Endodermal cell (in vitro differentiated cells): ENCODE measurements at regions not wholly inside any gene's neighbourhood (a gene's known extent, or its start where the extent isn't known, plus 50 kb on each side); places are given as distances from the start of the nearest gene placed in this dataset.
"Not testable (repeated sequence)": the region's sequence is repeated elsewhere in the genome, so short reads cannot be mapped to it uniquely, and the experiment has no call there.

Experiments used
- DNase-seq: peaks from one replicate; pipeline ENCODE4 v3.0.0-alpha.2; 2017
- H3K27ac ChIP-seq: 2 replicates; pipeline ENCODE4 v1.5.1; 2013; ENCODE audit warnings: mild to moderate bottlenecking, low read depth, low read length, moderate library complexity
- H3K27me3 ChIP-seq: 2 replicates; pipeline ENCODE4 v1.6.1; 2013; ENCODE audit warnings: mild to moderate bottlenecking, low read length, moderate library complexity; ENCODE audit not compliant: insufficient read depth, control insufficient read depth, poor library complexity, severe bottlenecking
- H3K36me3 ChIP-seq: 2 replicates; pipeline ENCODE4 v1.7.0; 2013; ENCODE audit warnings: mild to moderate bottlenecking, low read length, moderate library complexity; ENCODE audit not compliant: control insufficient read depth, insufficient read depth
- H3K4me1 ChIP-seq: one replicate; pipeline ENCODE4 v1.7.0; 2013; ENCODE audit warnings: low read length; ENCODE audit not compliant: control insufficient read depth, insufficient read depth
- H3K4me3 ChIP-seq: 2 replicates; pipeline ENCODE4 v1.5.1; 2013; ENCODE audit warnings: mild to moderate bottlenecking, low read length, moderate library complexity
- H3K9ac ChIP-seq: 2 replicates; pipeline ENCODE4 v1.6.1; 2013; ENCODE audit warnings: mild to moderate bottlenecking, low read length, moderate library complexity; ENCODE audit not compliant: poor library complexity, severe bottlenecking; ENCODE audit errors: extremely low read depth
- H3K9me3 ChIP-seq: 2 replicates; pipeline ENCODE4 v1.6.1; 2013; ENCODE audit warnings: mild to moderate bottlenecking, low read length, moderate library complexity; ENCODE audit not compliant: control insufficient read depth
- H3K27ac Mint-ChIP-seq: 2 replicates; pipeline ENCODE4 v1.8.0; 2020; ENCODE audit warnings: mixed read lengths
- H3K27me3 Mint-ChIP-seq: 2 replicates; pipeline ENCODE4 v1.8.0; 2021; ENCODE audit warnings: mild to moderate bottlenecking, mixed read lengths; ENCODE audit not compliant: insufficient read depth
- H3K36me3 Mint-ChIP-seq: 2 replicates; pipeline ENCODE4 v1.8.0; 2020; ENCODE audit warnings: low read depth, mixed read lengths
- H3K4me1 Mint-ChIP-seq: 2 replicates; pipeline ENCODE4 v1.8.0; 2020; ENCODE audit warnings: mixed read lengths
- H3K4me3 Mint-ChIP-seq: 2 replicates; pipeline ENCODE4 v1.8.0; 2020; ENCODE audit warnings: mild to moderate bottlenecking, moderate library complexity, mixed read lengths
- H3K9me3 Mint-ChIP-seq: 2 replicates; pipeline ENCODE4 v1.8.0; 2020; ENCODE audit warnings: mild to moderate bottlenecking, mixed read lengths
- WGBS, 2 experiments: methylation state at CpG; one replicate each; pipeline versions ENCODE4 v1.1.5 to v1.1.7; 2013; ENCODE audit warnings: missing lambda C conversion rate in 2 of 2, mixed read lengths in 1 of 2; ENCODE audit not compliant: insufficient coverage in 1 of 2, insufficient read length in 1 of 2; 5-methylcytosine and 5-hydroxymethylcytosine counted together
- TF ChIP-seq, protein P1 (sequence below): fragments of 200-600 bp; sonication (generic); conservative IDR thresholded peaks from 2 replicates; pipeline ENCODE4 v1.5.0; 2021; ENCODE audit warnings: antibody characterized with exemption, mild to moderate bottlenecking

- H3K4me3 Mint-ChIP-seq: no peak overlapping the region
Measured at GRCh38 chr3:150323770-150324169, 84.3 kb upstream of the TSC22D2 start.

GRCh38 chr3:150323091-150323490 lies 85.0 kb upstream of the TSC22D2 start:
- H3K9me3 Mint-ChIP-seq, H3K4me3 ChIP-seq, H3K27ac ChIP-seq, H3K36me3 ChIP-seq, H3K4me3 Mint-ChIP-seq, H3K9ac ChIP-seq, H3K36me3 Mint-ChIP-seq, DNase-seq, H3K27ac Mint-ChIP-seq, H3K9me3 ChIP-seq, H3K27me3 Mint-ChIP-seq, H3K27me3 ChIP-seq: not testable (repeated sequence)
- WGBS, 2 experiments: 95 to 100% methylated on average over 1 to 23 of the region's 23 CpGs
- H3K4me1 ChIP-seq: peaks cover 17% of the 10 kb centered on the region
- peaks cover 17% of the 10 kb centered on the region for H3K4me1 Mint-ChIP-seq

More at GRCh38 chr3:150323770-150324169, 84.3 kb upstream of the TSC22D2 start:
- no peaks in the 10 kb centered on the region for H3K9me3 ChIP-seq
- H3K4me1 Mint-ChIP-seq: peaks cover 17% of the 10 kb centered on the region
- no peak overlapping the region for H3K27ac ChIP-seq
- no peaks in the 10 kb centered on the region for H3K36me3 Mint-ChIP-seq
- no peaks in the 10 kb centered on the region for H3K27me3 Mint-ChIP-seq
- WGBS, 2 experiments: 60 to 77% methylated on average over 1 of the region's 1 CpG
- no peak overlapping the region for H3K9ac ChIP-seq
- H3K27ac Mint-ChIP-seq: no peak overlapping the region
- H3K36me3 ChIP-seq: no peaks in the 10 kb centered on the region
- peaks cover 17% of the 10 kb centered on the region for H3K4me1 ChIP-seq
- H3K27me3 ChIP-seq: no peaks in the 10 kb centered on the region
- no peak overlapping the region for H3K4me3 ChIP-seq
- H3K9me3 Mint-ChIP-seq: peaks cover 8% of the 10 kb centered on the region
- DNase-seq: no peak
- TF ChIP-seq, protein P1, sequence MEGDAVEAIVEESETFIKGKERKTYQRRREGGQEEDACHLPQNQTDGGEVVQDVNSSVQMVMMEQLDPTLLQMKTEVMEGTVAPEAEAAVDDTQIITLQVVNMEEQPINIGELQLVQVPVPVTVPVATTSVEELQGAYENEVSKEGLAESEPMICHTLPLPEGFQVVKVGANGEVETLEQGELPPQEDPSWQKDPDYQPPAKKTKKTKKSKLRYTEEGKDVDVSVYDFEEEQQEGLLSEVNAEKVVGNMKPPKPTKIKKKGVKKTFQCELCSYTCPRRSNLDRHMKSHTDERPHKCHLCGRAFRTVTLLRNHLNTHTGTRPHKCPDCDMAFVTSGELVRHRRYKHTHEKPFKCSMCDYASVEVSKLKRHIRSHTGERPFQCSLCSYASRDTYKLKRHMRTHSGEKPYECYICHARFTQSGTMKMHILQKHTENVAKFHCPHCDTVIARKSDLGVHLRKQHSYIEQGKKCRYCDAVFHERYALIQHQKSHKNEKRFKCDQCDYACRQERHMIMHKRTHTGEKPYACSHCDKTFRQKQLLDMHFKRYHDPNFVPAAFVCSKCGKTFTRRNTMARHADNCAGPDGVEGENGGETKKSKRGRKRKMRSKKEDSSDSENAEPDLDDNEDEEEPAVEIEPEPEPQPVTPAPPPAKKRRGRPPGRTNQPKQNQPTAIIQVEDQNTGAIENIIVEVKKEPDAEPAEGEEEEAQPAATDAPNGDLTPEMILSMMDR: no peak

GRCh38 chr3:150320971-150321370 lies 87.1 kb upstream of the TSC22D2 start:
- WGBS, 2 experiments: no CpG with 5 or more reads among the region's 1 CpG

DNA sequence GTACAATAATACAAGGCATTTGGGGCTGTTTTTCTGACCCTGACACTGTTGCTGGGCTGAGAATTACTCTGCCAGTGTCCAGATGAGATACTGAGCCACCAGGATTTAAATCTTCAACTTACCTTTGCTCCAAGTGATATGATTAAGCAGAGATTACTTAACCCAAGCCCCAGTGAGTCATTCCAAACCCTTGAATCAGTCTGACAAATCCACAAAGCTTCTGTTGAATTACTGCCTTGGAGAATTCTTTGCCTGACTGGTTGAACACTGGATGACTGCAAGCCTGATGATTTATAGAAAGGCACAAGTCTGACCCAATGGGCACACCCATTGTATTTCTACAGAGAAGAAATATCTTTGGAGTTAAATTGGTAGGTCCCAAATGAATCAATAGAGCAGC lies 88.2 kb upstream of the TSC22D2 start:
- peaks cover 8% of the 10 kb centered on the region for H3K9me3 Mint-ChIP-seq
- H3K4me1 ChIP-seq: peaks cover 10% of the 10 kb centered on the region

More at GRCh38 chr3:150320971-150321370, 87.1 kb upstream of the TSC22D2 start:
- H3K9me3 ChIP-seq, H3K36me3 ChIP-seq, H3K27me3 ChIP-seq, H3K9ac ChIP-seq, H3K27me3 Mint-ChIP-seq, H3K4me3 ChIP-seq, H3K27ac ChIP-seq, H3K36me3 Mint-ChIP-seq, H3K27ac Mint-ChIP-seq, DNase-seq, H3K4me3 Mint-ChIP-seq, H3K9me3 Mint-ChIP-seq: not testable (repeated sequence)
- H3K4me1 Mint-ChIP-seq: peaks cover 17% of the 10 kb centered on the region
- peaks cover 17% of the 10 kb centered on the region for H3K4me1 ChIP-seq

More for the DNA sequence above, 88.2 kb upstream of the TSC22D2 start:
- no peaks in the 10 kb centered on the region for H3K36me3 Mint-ChIP-seq
- peaks cover 12% of the 10 kb centered on the region for H3K4me1 Mint-ChIP-seq
- no peak overlapping the region for H3K27ac Mint-ChIP-seq
- TF ChIP-seq, protein P1: no peak
- Histone ChIP-seq H3K4me3 (no peak overlapping the region), H3K36me3 (no peaks in the 10 kb centered on the region), H3K27ac (no peak overlapping the region), H3K27me3 (no peaks in the 10 kb centered on the region), H3K9me3 (no peaks in the 10 kb centered on the region), H3K9ac (no peak overlapping the region)
- H3K4me3 Mint-ChIP-seq: no peak overlapping the region
- H3K27me3 Mint-ChIP-seq: no peaks in the 10 kb centered on the region
- DNase-seq: no peak
